OCI-LY3 (cell line): ENCODE measurements at regions not wholly inside any gene's neighbourhood (a gene's known extent, or its start where the extent isn't known, plus 50 kb on each side); places are given as distances from the start of the nearest gene placed in this dataset.

Experiments used
- H2AFZ ChIP-seq: fragments of 200-600, 300-600 bp; shearing (Covaris generic); 2 replicates; pipeline ENCODE4 v1.6.0; 2014; ENCODE audit warnings: antibody characterized with exemption, low read depth, low read length
- H3K27ac ChIP-seq: fragments of 200-600, 300-600 bp; sonication (generic); 2 replicates; pipeline ENCODE4 v1.5.1; 2014; ENCODE audit warnings: mild to moderate bottlenecking, low read length, moderate library complexity, mixed read lengths
- H3K27me3 ChIP-seq: fragments of 200-600, 300-600 bp; sonication (generic); 2 replicates; pipeline ENCODE4 v1.6.1; 2014; ENCODE audit warnings: low read depth, low read length, mixed read lengths
- H3K36me3 ChIP-seq: fragments of 200-600, 300-600 bp; sonication (generic); replicated peaks from 2 replicates; pipeline ENCODE3; 2014; ENCODE audit warnings: low read depth, low read length, mixed read lengths
- H3K4me1 ChIP-seq: fragments of 300-600, 200-600 bp; sonication (generic); 2 replicates; pipeline ENCODE4 v1.6.1; 2014; ENCODE audit warnings: low read length, mixed read lengths
- H3K4me2 ChIP-seq: fragments of 200-600, 300-600 bp; sonication (generic); 2 replicates; pipeline ENCODE4 v1.6.1; 2014; ENCODE audit warnings: low read length, mixed read lengths
- H3K4me3 ChIP-seq: fragments of 300-600, 200-600 bp; sonication (generic); 2 replicates; pipeline ENCODE4 v1.5.1; 2014; ENCODE audit warnings: antibody characterized with exemption, mild to moderate bottlenecking, low read length, moderate library complexity
- H3K79me2 ChIP-seq: fragments of 300-600, 200-600 bp; shearing (Covaris generic); 2 replicates; pipeline ENCODE4 v1.6.1; 2014; ENCODE audit warnings: mild to moderate bottlenecking, low read length, mixed read lengths
- H3K9ac ChIP-seq: fragments of 300-600, 200-600 bp; shearing (Covaris generic); 2 replicates; pipeline ENCODE4 v1.6.0; 2014; ENCODE audit warnings: mild to moderate bottlenecking, low read length, moderate library complexity
- H3K9me3 ChIP-seq: fragments of 200-600, 300-600 bp; shearing (Covaris generic); 2 replicates; pipeline ENCODE4 v1.6.1; 2014; ENCODE audit warnings: low read length, mixed read lengths; ENCODE audit not compliant: insufficient read depth
- H4K20me1 ChIP-seq: fragments of 200-600, 300-600 bp; sonication (generic); 2 replicates; pipeline ENCODE4 v1.6.1; 2016; ENCODE audit warnings: low read length, mixed read lengths; ENCODE audit not compliant: insufficient read depth
- EZH2phosphoT487 ChIP-seq: fragments of 200-600 bp; shearing (Covaris generic); IDR thresholded peaks from 2 replicates; pipeline ENCODE4 v1.6.1; 2018; ENCODE audit warnings: antibody characterized with exemption, mixed run types, low read depth
- TF ChIP-seq, protein P1 (sequence below): fragments of 200-600, 300-600 bp; sonication (generic); IDR thresholded peaks from 2 replicates; pipeline ENCODE4 v1.5.1; 2014; ENCODE audit warnings: antibody characterized with exemption, low read length, low read depth

DNA sequence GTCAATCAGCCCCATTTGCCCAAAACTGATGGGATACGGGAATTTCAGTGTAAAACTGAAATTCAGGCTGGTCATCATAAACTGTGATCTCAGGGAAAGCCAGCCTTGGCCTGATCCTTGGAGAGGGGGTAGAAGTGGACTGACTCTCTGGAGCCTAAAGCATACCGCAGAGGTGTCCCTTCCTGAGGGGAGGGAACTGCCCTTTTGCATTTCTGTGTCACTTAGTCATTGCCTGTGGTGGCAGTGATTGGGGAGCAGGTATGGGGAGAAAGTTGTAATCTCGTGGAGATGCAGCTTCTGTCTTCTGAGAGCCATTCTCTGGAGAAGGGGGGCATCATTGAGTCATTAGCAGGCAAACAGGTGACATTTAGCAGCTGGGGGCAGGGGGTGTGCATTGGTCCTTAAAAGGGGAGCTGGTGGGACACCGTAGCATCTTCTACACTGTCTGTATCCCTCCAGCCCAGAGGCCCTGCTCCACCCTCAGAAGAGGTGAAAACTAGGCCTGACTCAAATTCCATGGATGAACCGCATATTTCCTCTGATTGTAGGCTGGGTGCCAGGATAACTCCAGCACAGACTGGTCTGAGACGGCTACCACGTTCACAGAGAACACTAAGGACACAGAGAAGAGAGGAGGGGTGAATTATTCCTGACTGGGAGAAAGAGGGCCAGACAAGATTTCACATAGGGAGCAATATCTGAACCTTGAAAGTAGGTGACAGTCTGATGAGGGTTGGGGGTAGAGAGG is 143.3 kb downstream of the SEC61B start:
- H3K4me2 ChIP-seq = peak overlapping the region; percentile 27; the same call in 1 of the 2 replicates
- no peak for TF ChIP-seq EZH2phosphoT487
- TF ChIP-seq, protein P1, sequence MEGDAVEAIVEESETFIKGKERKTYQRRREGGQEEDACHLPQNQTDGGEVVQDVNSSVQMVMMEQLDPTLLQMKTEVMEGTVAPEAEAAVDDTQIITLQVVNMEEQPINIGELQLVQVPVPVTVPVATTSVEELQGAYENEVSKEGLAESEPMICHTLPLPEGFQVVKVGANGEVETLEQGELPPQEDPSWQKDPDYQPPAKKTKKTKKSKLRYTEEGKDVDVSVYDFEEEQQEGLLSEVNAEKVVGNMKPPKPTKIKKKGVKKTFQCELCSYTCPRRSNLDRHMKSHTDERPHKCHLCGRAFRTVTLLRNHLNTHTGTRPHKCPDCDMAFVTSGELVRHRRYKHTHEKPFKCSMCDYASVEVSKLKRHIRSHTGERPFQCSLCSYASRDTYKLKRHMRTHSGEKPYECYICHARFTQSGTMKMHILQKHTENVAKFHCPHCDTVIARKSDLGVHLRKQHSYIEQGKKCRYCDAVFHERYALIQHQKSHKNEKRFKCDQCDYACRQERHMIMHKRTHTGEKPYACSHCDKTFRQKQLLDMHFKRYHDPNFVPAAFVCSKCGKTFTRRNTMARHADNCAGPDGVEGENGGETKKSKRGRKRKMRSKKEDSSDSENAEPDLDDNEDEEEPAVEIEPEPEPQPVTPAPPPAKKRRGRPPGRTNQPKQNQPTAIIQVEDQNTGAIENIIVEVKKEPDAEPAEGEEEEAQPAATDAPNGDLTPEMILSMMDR = no peak
- no peaks in the 10 kb centered on the region for H3K79me2 ChIP-seq
- H3K4me1 ChIP-seq = peaks cover 35% of the 10 kb centered on the region
- no peaks in the 10 kb centered on the region for H4K20me1 ChIP-seq
- H3K27ac ChIP-seq = no peak overlapping the region
- no peak overlapping the region for H3K9ac ChIP-seq
- H2AFZ ChIP-seq = no peak overlapping the region
- peaks cover 21% of the 10 kb centered on the region for H3K27me3 ChIP-seq
- no peaks in the 10 kb centered on the region for H3K36me3 ChIP-seq
- no peak overlapping the region for H3K4me3 ChIP-seq
- no peaks in the 10 kb centered on the region for H3K9me3 ChIP-seq

DNA sequence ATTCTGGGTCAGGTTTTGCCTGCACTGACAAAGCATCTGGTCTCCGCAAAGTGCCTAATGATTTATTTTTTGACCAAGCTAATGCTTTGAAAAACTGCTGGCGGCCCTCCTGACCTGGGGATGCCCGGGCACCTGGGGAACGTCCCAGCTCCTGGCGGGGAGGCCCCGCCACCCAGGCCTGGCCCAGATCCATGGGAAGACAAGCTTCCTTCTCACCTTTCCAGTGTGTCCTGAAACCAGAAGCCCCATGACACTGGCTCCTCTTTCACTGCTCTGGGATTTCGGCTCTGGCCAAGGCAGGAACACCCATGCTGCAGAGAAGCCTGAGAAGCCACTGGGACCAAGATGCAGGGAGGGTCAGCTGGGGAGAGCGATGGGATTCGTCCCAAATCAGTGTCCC is 144.1 kb downstream of the SEC61B start:
- no peak overlapping the region for H3K4me3 ChIP-seq
- H3K9me3 ChIP-seq = no peaks in the 10 kb centered on the region
- no peak overlapping the region for H3K27ac ChIP-seq
- H3K4me1 ChIP-seq = peaks cover 35% of the 10 kb centered on the region
- H3K27me3 ChIP-seq = peaks cover 14% of the 10 kb centered on the region
- TF ChIP-seq EZH2phosphoT487 = no peak
- TF ChIP-seq, protein P1 = no peak
- no peaks in the 10 kb centered on the region for H3K36me3 ChIP-seq
- no peak overlapping the region for H3K4me2 ChIP-seq
- no peaks in the 10 kb centered on the region for H3K79me2 ChIP-seq
- no peak overlapping the region for H2AFZ ChIP-seq
- no peaks in the 10 kb centered on the region for H4K20me1 ChIP-seq
- H3K9ac ChIP-seq = no peak overlapping the region

DNA sequence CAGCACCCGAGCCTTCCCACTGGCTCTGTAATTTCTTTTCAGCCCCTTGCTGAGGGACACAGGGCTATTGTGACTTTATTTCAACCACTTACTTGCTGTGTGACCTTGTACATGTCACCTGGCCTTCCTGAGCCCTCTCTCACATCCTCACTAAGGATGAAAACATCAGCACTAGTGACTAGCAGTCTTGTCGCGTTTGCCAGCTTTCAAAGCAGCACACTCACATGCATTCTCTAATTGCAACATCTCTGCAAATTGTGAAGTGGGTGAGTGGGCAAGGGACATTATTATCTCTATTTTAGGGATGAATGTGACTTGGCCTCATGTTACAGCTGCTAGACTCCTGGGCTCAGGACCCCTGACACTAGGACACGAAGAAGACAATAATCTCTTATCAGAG is 144.5 kb downstream of the SEC61B start:
- H3K9ac ChIP-seq = no peak overlapping the region
- peaks cover 31% of the 10 kb centered on the region for H3K4me1 ChIP-seq
- no peaks in the 10 kb centered on the region for H4K20me1 ChIP-seq
- H3K4me2 ChIP-seq = no peak overlapping the region
- no peak overlapping the region for H3K4me3 ChIP-seq
- no peak overlapping the region for H2AFZ ChIP-seq
- H3K36me3 ChIP-seq = no peaks in the 10 kb centered on the region
- peaks cover 9% of the 10 kb centered on the region; the same call in 1 of the 2 replicates for H3K27me3 ChIP-seq
- TF ChIP-seq, protein P1 = no peak
- no peak for TF ChIP-seq EZH2phosphoT487
- H3K27ac ChIP-seq = no peak overlapping the region
- H3K79me2 ChIP-seq = no peaks in the 10 kb centered on the region
- no peaks in the 10 kb centered on the region for H3K9me3 ChIP-seq

DNA sequence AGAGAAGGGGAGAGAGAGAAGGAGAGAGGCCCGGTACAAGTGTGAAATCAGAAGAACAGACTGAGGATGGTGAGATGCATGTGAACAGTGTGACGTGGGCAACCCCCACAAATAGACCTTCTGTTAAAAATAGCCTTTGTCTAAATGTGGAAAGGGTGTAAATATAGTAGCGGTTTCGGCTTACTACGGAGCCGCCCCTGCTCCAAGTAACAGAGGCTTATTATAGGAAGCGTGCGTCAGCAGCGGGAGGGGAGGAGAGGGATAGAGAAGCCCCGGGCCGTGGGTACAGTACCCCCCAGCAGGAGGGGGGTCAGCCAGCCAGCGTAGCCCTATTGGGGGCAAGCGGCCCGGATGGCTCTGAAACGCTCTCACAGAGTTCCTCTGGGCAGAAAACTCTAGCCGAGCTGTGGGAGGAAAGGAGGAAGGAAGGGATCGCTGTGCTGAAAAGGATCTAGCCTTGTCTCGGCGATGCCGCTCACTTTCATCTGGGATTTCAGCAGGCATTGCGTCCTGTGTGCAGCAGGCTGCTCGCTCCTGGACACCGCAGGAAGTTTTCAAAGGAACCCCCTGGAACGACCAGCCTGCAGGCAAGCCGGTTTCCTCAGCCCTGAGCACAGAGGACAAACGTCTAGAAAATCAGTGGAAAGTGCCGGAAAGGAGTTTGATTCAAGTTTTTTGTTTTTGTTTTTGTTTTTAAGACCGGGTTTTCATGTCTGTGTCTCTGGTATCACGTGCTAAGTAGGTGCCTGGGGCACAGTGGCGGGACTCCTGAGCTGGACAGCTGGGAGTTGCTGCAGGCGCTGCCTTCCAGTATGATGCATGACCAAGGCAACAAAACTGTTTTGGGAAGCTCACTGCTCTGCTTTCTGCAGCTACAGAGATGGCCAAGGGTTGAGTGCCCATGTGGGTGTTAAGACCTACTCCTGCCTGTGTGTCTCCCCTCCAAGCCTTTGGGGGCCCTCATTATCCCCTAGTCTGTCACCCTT is 146.6 kb downstream of the SEC61B start:
- H3K79me2 ChIP-seq = no peaks in the 10 kb centered on the region
- 0 out of 2 replicates have a peak, but pooled peaks cover 2% of the 10 kb centered on the region for H3K27me3 ChIP-seq
- no peaks in the 10 kb centered on the region for H3K9me3 ChIP-seq
- TF ChIP-seq, protein P1 = no peak
- TF ChIP-seq EZH2phosphoT487 = no peak
- no peak overlapping the region for H3K4me3 ChIP-seq
- H4K20me1 ChIP-seq = no peaks in the 10 kb centered on the region
- no peak overlapping the region for H3K9ac ChIP-seq
- no peak overlapping the region for H2AFZ ChIP-seq
- no peaks in the 10 kb centered on the region for H3K36me3 ChIP-seq
- H3K4me2 ChIP-seq = no peak overlapping the region
- no peak overlapping the region for H3K27ac ChIP-seq
- H3K4me1 ChIP-seq = peaks cover 24% of the 10 kb centered on the region
